Hematopoietic multipotent progenitor cell treated with erythropoietin and hydrocortisone succinate and interleukin-3 and kit ligand, for 8 days (in vitro differentiated cells): ENCODE measurements at regions not wholly inside any gene's neighbourhood (a gene's known extent, or its start where the extent isn't known, plus 50 kb on each side); places are given as distances from the start of the nearest gene placed in this dataset.

Experiments
- DNase-seq: peaks from one replicate; pipeline ENCODE4 v3.0.0-alpha.2; 2015

DNA sequence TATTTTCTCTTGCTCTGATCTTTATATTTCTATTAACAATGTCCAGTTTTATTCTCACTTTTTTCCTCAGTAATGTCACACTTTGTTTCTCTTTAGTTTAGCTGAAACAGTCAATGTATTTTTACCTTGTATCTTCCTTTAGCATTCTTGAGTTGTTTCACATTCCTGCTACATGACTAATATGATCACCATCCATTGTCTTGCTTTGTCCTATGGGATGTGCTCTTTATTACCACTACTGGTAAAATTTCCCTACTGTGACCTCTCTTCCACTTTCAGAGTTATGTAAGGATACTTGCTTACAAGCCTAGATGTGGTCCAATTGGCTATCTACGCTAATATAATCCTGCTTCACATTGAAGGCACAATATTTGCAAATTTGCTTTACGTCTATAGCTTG, 457.9 kb downstream of the PIK3C3 start:
- DNase-seq: no peak

DNA sequence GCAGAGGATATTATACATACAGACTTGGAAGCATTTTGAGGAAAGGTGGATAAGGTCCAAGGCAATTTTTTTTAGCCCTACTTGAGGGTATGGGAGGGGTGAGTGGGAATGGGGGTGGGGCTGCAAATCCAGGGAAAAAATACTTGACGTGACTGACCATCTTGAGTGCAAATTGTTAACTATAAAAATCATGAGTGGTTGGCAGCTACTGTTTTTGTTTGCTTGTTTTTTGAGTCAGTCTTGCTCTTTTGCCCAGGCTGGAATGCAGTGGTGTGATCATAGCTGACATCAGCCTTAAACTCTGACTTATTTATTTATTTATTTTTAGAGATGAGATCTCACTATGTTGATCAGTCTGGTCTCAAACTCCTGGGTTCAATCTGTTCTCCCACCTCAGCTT, 458.8 kb downstream of the PIK3C3 start:
- no peak for DNase-seq

DNA sequence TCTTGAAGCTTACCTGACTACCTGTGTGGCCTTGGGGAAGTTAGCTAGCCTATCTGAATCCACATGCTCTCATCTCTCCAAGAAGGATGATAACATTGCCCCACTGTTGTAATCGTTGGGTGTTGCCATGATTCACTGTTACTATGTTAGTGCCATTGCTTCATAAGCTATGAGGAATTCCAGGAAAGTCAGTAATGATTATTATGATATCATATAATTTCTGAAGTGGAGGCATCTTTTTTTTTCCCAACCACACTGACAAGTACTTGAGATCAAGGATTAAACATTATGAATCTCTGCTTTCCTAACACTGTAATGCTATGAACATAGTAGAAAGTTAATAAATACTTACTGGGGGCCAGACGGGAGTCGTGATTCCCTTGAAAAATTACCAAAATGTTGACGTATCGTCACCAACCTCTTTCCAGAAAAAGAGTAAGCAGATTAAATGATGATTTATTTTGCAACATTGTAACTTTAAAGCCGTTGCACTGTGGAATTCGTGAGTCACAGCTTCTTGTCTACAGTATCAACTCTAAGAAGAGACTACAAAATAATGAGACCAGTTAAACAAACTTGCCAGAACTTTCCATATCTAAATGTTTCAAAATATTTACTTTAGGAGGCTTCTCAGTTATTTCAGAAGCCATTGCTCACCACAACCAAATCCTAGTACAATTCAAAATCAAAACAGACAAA, 459.9 kb downstream of the PIK3C3 start:
- DNase-seq: no peak

DNA sequence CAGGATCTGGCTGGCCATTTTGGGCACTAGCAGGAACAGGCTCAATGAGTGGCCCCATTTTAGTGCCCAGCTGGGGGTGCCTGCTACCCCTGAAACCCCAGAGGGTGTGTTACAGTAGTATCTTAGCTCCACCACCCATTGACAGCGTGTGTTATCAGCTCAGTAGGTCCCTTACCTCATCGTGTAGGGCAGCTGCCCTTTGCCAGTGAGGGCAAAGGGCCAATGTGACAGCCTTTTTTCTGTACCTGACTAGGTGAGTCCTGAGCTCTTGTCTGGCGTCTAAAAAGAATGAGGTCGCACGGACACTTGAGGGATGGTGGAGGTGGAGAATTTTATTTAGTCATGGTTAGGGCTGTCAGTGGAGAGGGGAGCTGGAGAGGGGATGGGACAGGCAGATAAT, 462.2 kb downstream of the PIK3C3 start:
- DNase-seq: no peak

DNA sequence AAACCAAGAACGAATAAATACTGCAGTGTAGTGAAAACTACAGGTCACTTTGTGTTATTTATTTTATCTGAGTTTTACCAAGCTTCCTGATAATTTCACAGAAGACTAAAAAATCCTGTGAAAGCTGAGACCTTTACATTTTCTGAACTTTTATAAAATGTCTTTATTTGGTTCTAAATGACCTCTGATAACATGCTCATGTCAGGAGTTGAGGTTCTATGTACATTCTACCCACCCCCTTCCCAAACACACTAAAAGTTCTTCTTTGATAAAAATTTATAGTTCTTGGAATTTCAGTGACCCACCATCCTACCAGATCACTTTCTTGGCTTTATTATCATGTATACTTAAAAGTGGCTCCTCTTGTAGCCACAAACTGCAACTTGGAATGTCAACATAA, 463.1 kb downstream of the PIK3C3 start:
- no peak for DNase-seq

DNA sequence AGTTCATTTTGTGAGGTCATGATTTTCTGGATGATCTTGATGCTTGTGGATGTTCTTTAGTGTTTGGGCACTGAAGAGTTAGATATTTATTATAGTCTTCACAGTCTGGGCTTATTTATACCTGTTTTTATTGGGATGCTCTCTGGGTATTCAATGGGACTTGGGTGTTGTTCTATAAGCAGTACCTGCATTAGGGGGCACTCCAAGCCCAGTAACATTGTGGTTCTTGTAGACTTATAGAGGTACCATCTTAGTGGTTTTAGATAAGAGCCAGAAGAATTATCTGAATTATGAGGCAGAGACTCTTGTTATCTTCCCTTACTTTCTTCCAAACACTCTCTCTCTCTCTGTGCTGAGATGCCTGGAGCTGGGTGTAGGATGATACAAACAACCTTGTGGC, 470.0 kb downstream of the PIK3C3 start:
- DNase-seq: no peak

DNA sequence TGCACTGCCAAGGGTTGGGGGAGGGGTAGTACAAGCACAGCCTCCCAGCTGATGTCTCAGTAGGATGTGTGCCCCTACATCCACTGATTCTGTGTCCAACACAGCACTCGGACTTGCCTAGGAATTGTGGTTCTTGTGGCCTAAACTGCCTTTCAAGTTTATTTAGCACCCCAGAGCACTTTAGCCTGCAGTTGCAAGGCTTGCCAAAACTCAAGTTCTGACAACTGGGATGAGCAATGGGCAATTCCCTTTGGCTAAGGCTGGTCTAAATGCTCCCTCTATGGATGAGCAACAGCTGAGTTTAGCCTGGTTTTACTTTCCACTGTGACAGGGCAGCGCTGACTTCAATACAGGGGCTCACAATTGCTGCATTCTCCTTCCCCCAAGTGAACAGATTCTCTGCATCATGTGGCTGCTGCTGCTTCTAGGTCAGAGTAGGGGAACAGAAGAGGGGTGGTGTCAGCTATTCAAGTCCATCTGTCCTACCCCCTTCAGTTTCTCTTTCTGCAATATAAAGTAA, 471.5 kb downstream of the PIK3C3 start:
- no peak for DNase-seq

DNA sequence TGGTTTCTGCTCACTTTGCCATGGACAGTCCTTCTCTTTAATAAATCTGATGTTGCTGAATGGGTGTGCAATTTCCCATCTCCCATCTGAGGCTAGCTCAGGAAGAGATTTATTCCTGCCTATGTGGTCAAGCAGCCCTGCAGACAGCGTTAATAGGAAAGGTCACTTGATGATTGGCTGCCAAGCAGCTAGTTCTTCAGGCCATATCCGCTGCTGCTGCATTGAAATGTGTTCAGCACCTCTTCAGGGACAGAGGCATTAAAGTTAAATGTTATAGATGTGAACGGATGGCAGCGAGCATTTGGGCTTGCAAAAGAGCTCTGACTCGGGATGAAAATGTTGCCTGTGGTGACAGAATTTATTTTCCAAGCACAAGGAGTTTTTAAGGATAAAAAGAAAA, 474.2 kb downstream of the PIK3C3 start:
- DNase-seq: no peak

DNA sequence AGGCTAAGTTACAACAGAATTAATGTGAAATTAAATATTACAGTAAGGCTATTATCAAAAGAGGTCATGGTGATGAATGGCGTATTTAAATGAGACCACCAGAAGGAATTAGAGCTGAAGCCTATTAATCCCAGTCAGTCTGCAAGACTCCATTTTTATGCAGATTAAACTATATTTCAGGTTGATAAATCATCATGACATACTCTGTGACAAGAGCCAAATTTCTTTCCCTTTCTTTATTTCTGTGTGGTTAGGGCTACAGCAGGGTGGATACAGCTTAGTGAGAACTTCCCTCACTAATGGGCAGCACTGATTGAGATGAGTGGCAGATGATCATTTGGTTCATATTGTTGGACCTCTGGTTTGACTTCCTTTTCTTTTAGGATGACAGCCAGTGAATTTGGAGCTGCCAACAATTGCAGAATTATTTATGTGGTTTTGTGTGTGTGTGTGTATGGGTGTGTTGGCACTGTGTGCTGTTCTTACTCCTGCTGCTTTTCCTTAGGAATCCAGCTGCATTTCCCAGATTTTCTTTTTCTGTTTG, 481.3 kb downstream of the PIK3C3 start:
- no peak for DNase-seq

DNA sequence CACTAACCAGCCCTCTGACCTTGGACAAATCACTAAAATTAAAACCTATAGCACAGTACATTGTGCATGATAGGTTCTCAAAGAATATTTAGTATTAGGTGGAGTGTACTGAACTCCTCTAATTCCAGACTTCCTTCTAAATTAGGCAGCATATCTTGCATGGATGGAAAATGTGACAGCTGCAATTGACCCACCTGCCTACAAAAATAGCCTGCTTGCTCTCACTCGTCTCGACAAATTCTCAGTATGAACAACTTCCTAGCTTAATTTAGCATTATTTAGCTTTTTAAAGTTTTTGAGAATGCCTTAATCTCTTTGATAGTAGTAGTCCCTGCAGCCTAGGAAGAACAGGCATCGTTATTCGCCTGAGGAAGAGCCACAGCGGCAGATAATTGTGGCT, 482.0 kb downstream of the PIK3C3 start:
- no peak for DNase-seq

DNA sequence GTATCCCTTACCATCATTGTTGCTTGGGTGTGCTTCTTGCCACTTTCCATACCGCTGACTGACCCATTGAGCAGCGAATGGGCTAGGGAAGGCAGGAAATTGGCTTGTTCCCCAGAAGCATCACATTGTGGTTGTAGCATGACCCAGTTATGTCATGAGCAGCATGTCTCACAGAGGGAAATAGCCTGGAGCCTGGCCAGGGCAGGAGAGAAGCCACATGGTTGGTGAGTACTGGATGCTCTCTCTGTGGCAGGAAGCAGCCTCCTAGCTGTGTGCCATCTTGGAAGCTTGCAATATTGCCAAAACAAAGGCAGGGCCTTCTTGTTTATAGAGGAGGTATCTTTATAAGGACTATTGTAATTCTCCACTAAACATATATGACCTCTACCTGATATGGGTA, 482.6 kb downstream of the PIK3C3 start:
- no peak for DNase-seq

DNA sequence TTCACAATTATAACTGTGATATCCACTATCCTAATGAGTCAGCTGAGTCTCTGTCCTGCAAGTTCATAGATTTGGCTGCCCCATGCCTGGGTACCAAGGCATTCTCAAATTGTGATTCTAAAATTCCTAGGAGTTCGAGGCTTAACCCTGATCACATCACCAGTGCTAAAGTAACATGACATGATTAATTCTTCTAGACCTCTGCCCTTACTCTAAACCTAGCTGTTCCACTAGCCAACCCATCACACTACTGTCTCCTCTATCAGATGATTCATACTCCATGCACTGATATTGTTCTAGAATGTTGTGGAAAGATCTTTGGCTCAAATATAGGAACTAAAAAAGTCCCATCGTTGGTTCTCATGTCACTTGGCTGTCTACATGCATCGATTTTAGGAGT, 487.6 kb downstream of the PIK3C3 start:
- no peak for DNase-seq

DNA sequence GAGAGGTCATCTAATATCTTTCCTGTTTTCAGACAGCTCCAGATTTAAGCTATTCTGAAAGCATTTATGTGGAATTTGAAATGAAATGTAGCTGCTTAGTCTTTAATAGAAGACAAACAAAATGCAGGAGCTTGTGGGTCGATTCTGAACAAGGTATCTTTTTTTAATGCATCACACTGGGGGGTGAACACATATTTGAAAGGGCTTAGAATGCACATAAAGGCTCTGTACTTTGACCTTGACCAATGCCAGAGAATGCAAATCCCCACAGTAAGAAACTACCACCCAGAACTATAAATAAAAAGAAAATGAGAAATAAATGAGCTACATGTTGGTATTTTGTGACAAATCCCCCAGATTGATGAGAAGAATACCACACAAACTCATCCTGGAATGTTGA, 489.3 kb downstream of the PIK3C3 start:
- no peak for DNase-seq

DNA sequence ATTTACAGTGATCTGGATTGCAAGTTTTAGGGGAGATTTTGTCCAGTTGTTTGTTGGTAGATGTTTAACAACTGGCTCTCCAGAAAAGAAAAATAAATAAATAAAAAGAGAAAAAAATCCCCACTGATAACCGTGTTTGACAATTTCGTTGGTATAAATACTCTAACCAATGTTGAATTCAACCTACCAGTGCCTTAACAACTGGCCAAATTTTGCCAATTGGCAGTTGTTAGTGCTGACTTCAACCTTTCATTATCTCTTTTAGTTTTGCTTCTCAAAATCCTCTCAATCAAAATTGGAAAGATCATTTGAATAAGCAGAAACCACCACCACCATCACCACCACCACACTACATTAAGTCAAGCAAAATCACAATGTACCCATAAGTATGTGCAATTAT, 490.3 kb downstream of the PIK3C3 start:
- no peak for DNase-seq

DNA sequence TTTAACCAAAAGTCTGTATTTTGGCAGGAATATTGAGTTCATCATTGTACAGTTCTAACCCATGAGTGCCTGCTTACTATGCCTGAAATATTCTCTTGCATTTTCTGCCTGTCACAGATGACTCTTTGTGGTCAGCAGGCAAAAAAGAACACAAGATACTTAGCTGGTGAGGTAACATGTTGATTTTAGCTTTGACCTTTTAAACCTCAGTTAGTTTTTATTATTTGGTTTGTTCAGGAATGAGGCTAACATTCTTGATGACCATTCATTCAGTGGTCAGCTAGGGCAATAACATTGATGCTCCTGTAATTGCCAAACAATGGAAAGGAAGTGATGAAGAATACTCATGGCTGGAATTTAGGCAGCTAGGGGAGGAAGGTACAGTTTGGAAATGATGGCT, 491.2 kb downstream of the PIK3C3 start:
- no peak for DNase-seq

DNA sequence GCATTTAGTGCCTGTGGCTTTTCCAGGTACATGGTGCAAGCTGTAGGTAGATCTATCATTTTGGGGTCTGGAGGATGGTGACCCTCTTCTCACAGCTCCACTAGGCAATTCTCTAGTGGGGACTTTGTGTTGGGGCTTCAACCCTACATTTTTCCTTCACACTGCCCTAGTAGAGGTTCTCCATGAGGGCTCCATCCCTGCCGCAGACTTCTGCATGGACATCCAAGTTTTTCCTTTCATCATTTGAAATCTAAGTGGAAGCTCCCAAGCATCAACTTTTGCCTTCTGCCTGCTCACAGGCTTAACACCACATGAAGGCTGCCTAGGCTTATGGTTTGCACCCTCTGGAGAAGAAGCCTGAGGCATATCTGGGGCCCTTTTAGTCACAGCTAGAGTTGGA, 492.7 kb downstream of the PIK3C3 start:
- no peak for DNase-seq

DNA sequence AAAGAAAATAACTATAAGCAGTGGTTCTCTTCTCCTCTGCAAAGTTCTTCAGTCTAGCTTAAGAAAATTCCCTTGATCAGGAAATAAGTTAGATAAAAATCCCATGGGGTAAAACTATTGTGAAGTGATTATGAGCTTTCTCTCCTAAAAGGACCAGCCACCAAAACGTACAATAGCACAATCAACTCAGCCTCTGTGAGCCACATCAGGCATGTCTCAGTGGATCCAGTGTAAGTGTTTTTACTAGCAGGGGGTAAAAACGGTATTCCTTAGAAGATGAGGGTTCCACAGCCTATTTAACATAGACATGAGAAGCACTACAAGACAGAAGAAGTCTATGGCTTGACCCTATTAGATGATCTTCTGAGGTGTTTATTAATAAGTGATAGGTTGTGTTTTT, 503.2 kb downstream of the PIK3C3 start:
- no peak for DNase-seq

DNA sequence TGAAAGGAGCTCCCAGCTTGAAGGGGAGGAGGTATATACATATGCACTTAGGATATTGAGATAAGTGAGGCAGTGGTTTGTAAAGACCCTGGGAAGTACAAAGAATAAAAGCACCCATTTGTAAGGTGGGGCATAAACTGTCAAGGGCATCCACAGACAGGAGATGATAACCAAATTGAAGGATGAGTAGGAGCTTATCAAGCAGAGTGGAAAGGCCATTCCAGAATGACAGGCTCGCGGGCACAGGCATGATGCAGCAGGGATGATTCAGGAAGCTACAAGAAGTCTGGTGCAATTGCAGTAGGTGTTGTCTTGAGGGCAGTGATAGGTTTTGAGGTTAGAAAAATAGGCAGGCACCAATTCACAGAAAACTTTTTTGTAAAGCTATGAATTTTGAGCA, 504.8 kb downstream of the PIK3C3 start:
- no peak for DNase-seq

DNA sequence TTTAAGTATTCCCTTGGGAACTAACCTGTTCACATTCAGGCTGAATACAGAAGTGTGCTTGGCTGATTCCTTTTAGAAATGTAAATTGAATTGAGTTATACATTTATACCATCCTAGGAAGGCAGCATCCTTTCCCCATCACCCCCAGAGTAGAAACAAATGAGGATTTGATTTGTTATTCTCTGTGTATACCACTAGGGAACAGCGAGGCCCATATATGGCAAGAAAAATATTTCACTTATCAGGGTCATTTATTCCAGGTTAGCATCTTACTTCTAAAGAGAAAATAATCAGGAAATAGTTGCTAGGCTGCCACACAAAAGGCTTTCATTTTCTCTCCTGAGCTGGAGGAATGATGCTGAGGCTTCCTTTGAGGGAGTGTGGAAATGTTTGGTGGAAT, 516.9 kb downstream of the PIK3C3 start:
- no peak for DNase-seq

DNA sequence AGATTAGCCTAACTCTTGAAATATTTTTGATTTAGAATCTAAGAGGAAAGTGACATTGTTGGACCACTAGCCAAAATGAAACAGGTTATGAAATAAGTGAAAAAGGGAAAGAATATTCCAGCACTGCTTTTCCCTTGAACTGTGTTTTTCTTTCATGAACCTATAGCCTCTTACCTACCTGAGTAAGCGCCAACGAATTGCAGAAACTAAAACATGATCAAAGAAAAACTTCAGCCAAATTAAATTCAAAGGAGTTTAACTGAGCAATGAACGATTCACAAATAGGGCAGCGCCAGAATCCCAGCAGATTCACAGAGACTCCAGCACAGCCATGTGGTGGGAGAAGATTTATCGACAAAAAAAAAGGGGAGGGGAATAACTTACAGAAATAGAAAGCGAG, 518.6 kb downstream of the PIK3C3 start:
- no peak for DNase-seq

DNA sequence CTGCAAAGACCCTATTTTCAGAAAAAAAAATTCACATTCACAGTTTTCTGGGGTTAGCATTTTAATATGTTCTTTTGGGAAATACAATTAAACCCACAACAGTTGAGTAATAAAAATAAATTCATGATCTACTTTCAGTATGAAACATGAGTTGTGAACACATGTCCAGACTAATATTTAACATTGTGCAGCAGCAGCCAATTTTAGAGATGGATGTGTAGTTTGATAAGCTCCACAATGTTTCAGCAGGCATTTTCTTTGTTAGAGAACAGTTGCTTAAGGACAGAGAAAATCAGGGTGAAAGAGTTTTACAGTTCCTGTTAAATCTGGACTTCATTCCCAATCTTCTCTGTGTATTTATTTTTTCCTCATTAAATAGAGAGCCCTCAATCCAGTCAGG, 519.5 kb downstream of the PIK3C3 start:
- no peak for DNase-seq

DNA sequence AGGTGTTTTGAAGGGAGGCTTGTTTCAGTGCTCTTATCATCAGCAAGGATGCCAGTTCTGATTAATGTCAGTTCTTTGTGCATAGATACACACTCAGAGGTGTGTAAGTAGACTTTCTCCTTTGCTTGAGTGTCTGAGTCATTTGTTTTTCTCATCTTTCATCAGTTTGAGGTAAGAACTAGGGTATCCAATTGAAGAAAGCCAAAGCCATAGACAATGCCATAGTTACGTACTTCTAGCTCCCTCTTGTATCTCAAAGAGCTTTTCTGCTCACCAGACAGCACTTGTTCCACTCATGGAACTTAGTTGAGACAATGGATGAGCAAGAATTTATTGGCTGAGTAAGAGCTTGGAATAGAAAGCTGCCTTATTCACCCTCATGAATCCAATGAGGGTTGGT, 520.1 kb downstream of the PIK3C3 start:
- DNase-seq: no peak

DNA sequence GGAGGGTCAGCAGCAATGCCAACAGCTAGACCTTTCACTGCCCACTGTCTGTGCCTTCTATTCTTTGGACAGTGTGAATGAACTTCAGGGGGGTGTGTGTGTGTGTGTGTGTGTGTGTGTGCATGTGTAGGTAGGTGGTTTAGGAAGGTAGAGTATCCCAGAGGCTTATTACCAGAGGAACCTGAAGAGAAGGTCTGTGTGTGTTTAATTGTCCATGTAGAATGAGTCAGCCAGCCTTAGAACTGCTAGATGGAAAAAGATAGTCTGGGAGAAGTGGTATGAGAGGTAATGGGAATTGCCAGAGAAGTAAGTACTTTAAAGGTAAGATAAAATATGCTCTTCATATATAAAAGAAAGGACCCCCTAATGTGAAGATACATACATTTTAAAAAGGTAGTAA, 522.2 kb downstream of the PIK3C3 start:
- DNase-seq: no peak

DNA sequence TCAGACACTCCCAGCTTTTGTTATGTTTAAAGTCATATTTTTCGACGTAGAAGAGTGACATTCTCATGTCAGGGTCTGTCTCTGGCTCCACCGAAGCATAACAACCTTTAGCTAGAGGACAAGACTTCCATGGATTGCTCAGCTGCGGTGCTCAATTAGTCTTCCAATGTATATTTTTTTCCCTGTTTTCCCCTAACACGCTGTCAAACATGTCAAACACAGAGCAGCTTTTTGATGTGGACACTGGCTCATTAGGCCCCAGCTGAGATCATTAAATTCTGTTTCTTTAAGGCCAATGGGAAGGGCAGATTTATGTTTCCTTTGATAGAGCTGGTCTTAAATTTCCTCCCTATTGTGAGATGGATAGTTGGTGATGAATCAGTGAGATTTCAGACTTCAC, 525.4 kb downstream of the PIK3C3 start:
- DNase-seq: no peak

DNA sequence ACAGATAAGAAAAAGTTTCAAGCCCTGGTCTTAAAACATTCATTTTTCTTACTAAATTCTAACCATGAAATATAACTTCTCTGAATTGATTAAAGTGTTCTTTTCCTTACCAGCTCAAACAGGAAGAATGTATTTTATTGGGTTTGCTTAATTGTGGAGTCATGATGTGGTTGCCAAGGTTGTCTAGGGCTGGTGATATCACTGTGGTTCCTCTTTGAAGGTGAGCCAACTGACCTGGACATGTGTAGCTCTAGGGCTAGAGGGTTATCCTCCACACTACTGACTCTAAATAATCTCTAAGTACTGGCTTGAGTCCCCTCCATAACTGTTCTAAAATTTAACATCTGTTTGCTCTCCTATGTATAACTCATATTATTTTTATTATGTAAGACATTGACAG, 529.6 kb downstream of the PIK3C3 start:
- no peak for DNase-seq
